DND-41 (cell line): ENCODE measurements at regions not wholly inside any gene's neighbourhood (a gene's known extent, or its start where the extent isn't known, plus 50 kb on each side); places are given as distances from the start of the nearest gene placed in this dataset.

Experiments
- EZH2 ChIP-seq: IDR thresholded peaks from 3 replicates; pipeline ENCODE4 v1.6.1; 2012; ENCODE audit warnings: borderline replicate concordance, low read depth, mild to moderate bottlenecking, moderate library complexity, low read length, inconsistent platforms; ENCODE audit not compliant: severe bottlenecking
- TF ChIP-seq, protein P1 (sequence below): IDR thresholded peaks from 2 replicates; pipeline ENCODE4 v1.5.1; 2012; ENCODE audit warnings: borderline replicate concordance, low read length, moderate library complexity, mild to moderate bottlenecking; ENCODE audit not compliant: poor library complexity, severe bottlenecking; ENCODE audit errors: extremely low read depth

DNA sequence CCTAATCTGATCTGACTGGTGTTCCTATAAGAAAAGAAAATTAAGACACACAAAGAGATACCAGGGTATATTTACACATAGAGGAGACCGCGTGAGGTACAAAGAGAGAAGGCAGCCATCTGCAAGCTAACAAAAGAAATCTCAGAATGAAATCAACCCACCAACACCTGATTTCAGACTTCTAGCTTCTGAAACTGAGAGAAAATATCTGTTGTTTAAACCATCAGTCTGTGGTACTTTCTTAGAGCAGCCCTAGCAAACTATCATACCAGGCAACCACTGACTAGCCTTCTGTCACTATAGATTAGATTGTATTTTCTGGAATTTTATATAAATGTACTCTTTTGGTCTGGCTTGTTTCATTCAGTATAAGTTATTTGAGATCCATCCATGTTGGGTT is 779.3 kb upstream of the ACO1 start:
- TF ChIP-seq, protein P1, sequence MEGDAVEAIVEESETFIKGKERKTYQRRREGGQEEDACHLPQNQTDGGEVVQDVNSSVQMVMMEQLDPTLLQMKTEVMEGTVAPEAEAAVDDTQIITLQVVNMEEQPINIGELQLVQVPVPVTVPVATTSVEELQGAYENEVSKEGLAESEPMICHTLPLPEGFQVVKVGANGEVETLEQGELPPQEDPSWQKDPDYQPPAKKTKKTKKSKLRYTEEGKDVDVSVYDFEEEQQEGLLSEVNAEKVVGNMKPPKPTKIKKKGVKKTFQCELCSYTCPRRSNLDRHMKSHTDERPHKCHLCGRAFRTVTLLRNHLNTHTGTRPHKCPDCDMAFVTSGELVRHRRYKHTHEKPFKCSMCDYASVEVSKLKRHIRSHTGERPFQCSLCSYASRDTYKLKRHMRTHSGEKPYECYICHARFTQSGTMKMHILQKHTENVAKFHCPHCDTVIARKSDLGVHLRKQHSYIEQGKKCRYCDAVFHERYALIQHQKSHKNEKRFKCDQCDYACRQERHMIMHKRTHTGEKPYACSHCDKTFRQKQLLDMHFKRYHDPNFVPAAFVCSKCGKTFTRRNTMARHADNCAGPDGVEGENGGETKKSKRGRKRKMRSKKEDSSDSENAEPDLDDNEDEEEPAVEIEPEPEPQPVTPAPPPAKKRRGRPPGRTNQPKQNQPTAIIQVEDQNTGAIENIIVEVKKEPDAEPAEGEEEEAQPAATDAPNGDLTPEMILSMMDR, result no peak
- no peak for TF ChIP-seq EZH2
